ENCODE measurements at regions not wholly inside any gene's neighbourhood (a gene's known extent, or its start where the extent isn't known, plus 50 kb on each side); places are given as distances from the start of the nearest gene placed in this dataset.

- H3K4me1 ChIP-seq (ENCODE audit: low read depth, poor library complexity, severe bottlenecking) = no peaks in the 10 kb centered on the region
- H3K27me3 ChIP-seq (ENCODE audit: insufficient read depth, low read depth) = no peaks in the 10 kb centered on the region
- H4K20me1 ChIP-seq (ENCODE audit: insufficient read depth) = no peaks in the 10 kb centered on the region
- no peaks in the 10 kb centered on the region for H3K79me2 ChIP-seq (ENCODE audit: insufficient read depth, low read depth)
- no peak overlapping the region for H3K9ac ChIP-seq
- no peak overlapping the region for H3K4me3 ChIP-seq (IDR thresholded peaks at IDR 0.05; ENCODE audit: insufficient read depth, low read depth, low read length)
- no peak overlapping the region for H3K27ac ChIP-seq
- no peak overlapping the region for H2AFZ ChIP-seq (ENCODE audit: low read depth)
- H3K4me2 ChIP-seq = no peak overlapping the region
- TF ChIP-seq CTCF (conservative IDR thresholded peaks at IDR 0.05; ENCODE audit: low read depth, low read length) = no peak
- H3K36me3 ChIP-seq (ENCODE audit: insufficient read depth) = no peaks in the 10 kb centered on the region
Observed at GRCh38 chr14:30134936-30135335, 207.3 kb upstream of the PRKD1 start.

DNA sequence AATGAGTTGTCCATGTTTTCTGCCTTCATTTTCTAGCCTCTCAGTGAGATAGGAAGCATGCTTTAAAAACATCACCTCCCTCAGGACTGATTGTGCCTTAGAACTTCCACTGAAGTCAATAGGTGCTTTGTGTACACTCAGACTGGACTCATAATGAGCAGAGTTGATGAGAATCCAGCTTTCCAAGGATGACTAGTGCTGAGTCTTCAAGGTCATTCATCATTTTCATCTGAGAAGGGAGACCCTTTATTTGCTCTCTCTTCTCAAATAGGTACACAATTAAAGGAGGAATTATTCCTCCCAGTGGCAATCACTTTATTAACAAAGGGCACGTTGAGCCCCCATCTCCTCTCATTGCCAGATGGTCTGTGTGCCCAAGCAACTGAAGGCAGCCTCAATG is 210.9 kb upstream of the PRKD1 start:
- TF ChIP-seq CTCF (conservative IDR thresholded peaks at IDR 0.05; ENCODE audit: low read depth, low read length) = no peak
- Histone ChIP-seq H3K4me1 (ENCODE audit: low read depth, poor library complexity, severe bottlenecking) (no peaks in the 10 kb centered on the region), H3K4me2 (no peak overlapping the region), H3K27me3 (ENCODE audit: insufficient read depth, low read depth) (no peaks in the 10 kb centered on the region), H2AFZ (ENCODE audit: low read depth) (no peak overlapping the region), H3K4me3 (IDR thresholded peaks at IDR 0.05; ENCODE audit: insufficient read depth, low read depth, low read length) (no peak overlapping the region), H3K9ac (no peak overlapping the region), H3K27ac (no peak overlapping the region), H3K36me3 (ENCODE audit: insufficient read depth) (no peaks in the 10 kb centered on the region), H4K20me1 (ENCODE audit: insufficient read depth) (no peaks in the 10 kb centered on the region), H3K79me2 (ENCODE audit: insufficient read depth, low read depth) (no peaks in the 10 kb centered on the region)

GRCh38 chr14:30142216-30142615 is 214.6 kb upstream of the PRKD1 start:
- Histone ChIP-seq H3K27me3 (ENCODE audit: insufficient read depth, low read depth) (no peaks in the 10 kb centered on the region), H3K9ac (no peak overlapping the region), H3K4me2 (no peak overlapping the region), H3K79me2 (ENCODE audit: insufficient read depth, low read depth) (no peaks in the 10 kb centered on the region), H4K20me1 (ENCODE audit: insufficient read depth) (no peaks in the 10 kb centered on the region), H3K4me1 (ENCODE audit: low read depth, poor library complexity, severe bottlenecking) (no peaks in the 10 kb centered on the region), H3K36me3 (ENCODE audit: insufficient read depth) (no peaks in the 10 kb centered on the region), H2AFZ (ENCODE audit: low read depth) (no peak overlapping the region), H3K27ac (no peak overlapping the region), H3K4me3 (IDR thresholded peaks at IDR 0.05; ENCODE audit: insufficient read depth, low read depth, low read length) (no peak overlapping the region)
- no peak for TF ChIP-seq CTCF (conservative IDR thresholded peaks at IDR 0.05; ENCODE audit: low read depth, low read length)

DNA sequence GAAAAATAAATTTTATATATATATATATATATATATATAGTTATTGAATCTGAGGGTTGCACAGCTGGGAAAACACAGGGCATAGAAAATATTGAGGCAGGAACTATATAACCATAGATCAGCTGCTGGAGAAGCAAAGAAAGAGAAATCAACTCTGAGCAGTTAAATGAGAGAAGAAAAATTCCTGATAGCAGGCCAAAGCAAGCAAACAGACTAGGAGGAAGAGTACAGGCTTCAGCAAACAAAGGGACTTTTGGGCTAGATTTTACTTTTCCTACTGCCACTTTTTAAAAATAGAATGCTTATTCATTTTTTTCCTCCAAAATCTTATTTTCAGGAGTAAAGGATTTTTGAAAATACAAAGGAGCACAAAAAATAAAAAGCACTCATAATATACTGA is 216.0 kb upstream of the PRKD1 start:
- no peaks in the 10 kb centered on the region for H3K4me1 ChIP-seq (ENCODE audit: low read depth, poor library complexity, severe bottlenecking)
- no peaks in the 10 kb centered on the region for H3K79me2 ChIP-seq (ENCODE audit: insufficient read depth, low read depth)
- H2AFZ ChIP-seq (ENCODE audit: low read depth) = no peak overlapping the region
- no peaks in the 10 kb centered on the region for H3K27me3 ChIP-seq (ENCODE audit: insufficient read depth, low read depth)
- H3K9ac ChIP-seq = no peak overlapping the region
- no peaks in the 10 kb centered on the region for H3K36me3 ChIP-seq (ENCODE audit: insufficient read depth)
- no peaks in the 10 kb centered on the region for H4K20me1 ChIP-seq (ENCODE audit: insufficient read depth)
- no peak overlapping the region for H3K4me3 ChIP-seq (IDR thresholded peaks at IDR 0.05; ENCODE audit: insufficient read depth, low read depth, low read length)
- TF ChIP-seq CTCF (conservative IDR thresholded peaks at IDR 0.05; ENCODE audit: low read depth, low read length) = no peak
- H3K27ac ChIP-seq = no peak overlapping the region
- H3K4me2 ChIP-seq = no peak overlapping the region

GRCh38 chr14:30153717-30154116 is 226.1 kb upstream of the PRKD1 start:
- Histone ChIP-seq H3K27me3 (ENCODE audit: insufficient read depth, low read depth) (no peaks in the 10 kb centered on the region), H3K27ac (no peak overlapping the region)
- TF ChIP-seq CTCF (conservative IDR thresholded peaks at IDR 0.05; ENCODE audit: low read depth, low read length) = no peak

More at GRCh38 chr14:30153717-30154116, 226.1 kb upstream of the PRKD1 start:
- no peak overlapping the region for H3K4me3 ChIP-seq (IDR thresholded peaks at IDR 0.05; ENCODE audit: insufficient read depth, low read depth, low read length)
- H4K20me1 ChIP-seq (ENCODE audit: insufficient read depth) = no peaks in the 10 kb centered on the region
- H3K4me2 ChIP-seq = no peak overlapping the region
- no peak overlapping the region for H3K9ac ChIP-seq
- no peak overlapping the region for H2AFZ ChIP-seq (ENCODE audit: low read depth)
- no peaks in the 10 kb centered on the region for H3K36me3 ChIP-seq (ENCODE audit: insufficient read depth)
- no peaks in the 10 kb centered on the region for H3K4me1 ChIP-seq (ENCODE audit: low read depth, poor library complexity, severe bottlenecking)
- H3K79me2 ChIP-seq (ENCODE audit: insufficient read depth, low read depth) = no peaks in the 10 kb centered on the region

Measured in KMS-11 (cell line).